Urinary bladder (tissue), 3 donors: ENCODE measurements at regions not wholly inside any gene's neighbourhood (a gene's known extent, or its start where the extent isn't known, plus 50 kb on each side); places are given as distances from the start of the nearest gene placed in this dataset.
"Not testable (repeated sequence)": the region's sequence is repeated elsewhere in the genome, so short reads cannot be mapped to it uniquely, and the experiment has no call there.

Experiments
- DNase-seq: peaks from one replicate; pipeline ENCODE4 v3.0.0-alpha.2; 2015; ENCODE audit errors: extremely low spot score
- H3K27ac ChIP-seq: one replicate; pipeline ENCODE4 v1.5.1; 2013; ENCODE audit warnings: low read depth, mild to moderate bottlenecking, moderate library complexity
- H3K36me3 ChIP-seq: one replicate; pipeline ENCODE4 v1.6.1; 2013; ENCODE audit warnings: mild to moderate bottlenecking, moderate library complexity; ENCODE audit not compliant: insufficient read depth
- H3K4me1 ChIP-seq: one replicate; pipeline ENCODE4 v1.6.1; 2013; ENCODE audit warnings: mild to moderate bottlenecking, moderate library complexity; ENCODE audit not compliant: insufficient read depth
- H3K4me3 ChIP-seq: one replicate; pipeline ENCODE4 v1.5.1; 2013; ENCODE audit warnings: low read depth, low read length
- WGBS: extraction: QIAGEN DNeasy Blood & Tissue Kit; methylation state at CpG from one replicate; pipeline ENCODE4 v1.1.7; 2013; 5-methylcytosine and 5-hydroxymethylcytosine counted together
- donor health status: healthy with polysubstance abuse.
- donor health status: healthy.

GRCh38 chr10:64690194-64690593 lies 1169.0 kb downstream of the REEP3 start:
- WGBS = 66% methylated on average over 3 of the region's 3 CpGs
- Histone ChIP-seq H3K4me3 (no peak overlapping the region), H3K4me1 (no peaks in the 10 kb centered on the region), H3K36me3 (no peaks in the 10 kb centered on the region), H3K27ac (no peak overlapping the region)
- no peak for DNase-seq

DNA sequence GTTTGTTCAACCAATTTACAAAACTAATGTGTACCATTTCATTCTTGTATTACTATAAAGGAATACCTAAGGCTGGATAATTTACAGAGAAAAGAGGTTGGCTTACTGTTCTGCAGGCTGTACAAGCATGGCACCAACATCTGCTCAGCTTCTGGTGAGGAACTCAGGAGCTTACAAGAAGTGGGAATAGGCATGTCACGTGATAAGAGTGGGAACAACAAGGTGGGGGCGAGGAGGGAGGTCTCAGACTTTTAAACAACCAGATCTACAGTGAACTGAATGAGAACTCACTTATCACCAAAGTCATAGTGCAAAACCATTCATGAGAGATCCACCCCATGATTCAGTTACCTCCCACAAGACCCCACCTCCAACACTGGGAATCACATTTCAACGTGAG lies 1178.0 kb downstream of the REEP3 start:
- no peak for DNase-seq
- H3K27ac ChIP-seq = no peak overlapping the region
- WGBS = 53% methylated on average over 3 of the region's 3 CpGs
- no peaks in the 10 kb centered on the region for H3K4me1 ChIP-seq
- no peaks in the 10 kb centered on the region for H3K36me3 ChIP-seq
- no peak overlapping the region for H3K4me3 ChIP-seq

- WGBS = 70% methylated on average over 3 of the region's 3 CpGs
These were observed 1180.9 kb downstream of the REEP3 start for GRCh38 chr10:64702086-64702485.

GRCh38 chr10:64708884-64709681 lies 1187.9 kb downstream of the REEP3 start:
- no peak for DNase-seq
- H3K4me3 ChIP-seq = no peak overlapping the region
- WGBS = 81% methylated on average over 3 of the region's 3 CpGs
- no peaks in the 10 kb centered on the region for H3K36me3 ChIP-seq
- H3K4me1 ChIP-seq = no peaks in the 10 kb centered on the region
- H3K27ac ChIP-seq = no peak overlapping the region

More at GRCh38 chr10:64702086-64702485, 1180.9 kb downstream of the REEP3 start:
- not testable (repeated sequence) for H3K27ac ChIP-seq, H3K4me3 ChIP-seq, H3K36me3 ChIP-seq, DNase-seq, H3K4me1 ChIP-seq

DNA sequence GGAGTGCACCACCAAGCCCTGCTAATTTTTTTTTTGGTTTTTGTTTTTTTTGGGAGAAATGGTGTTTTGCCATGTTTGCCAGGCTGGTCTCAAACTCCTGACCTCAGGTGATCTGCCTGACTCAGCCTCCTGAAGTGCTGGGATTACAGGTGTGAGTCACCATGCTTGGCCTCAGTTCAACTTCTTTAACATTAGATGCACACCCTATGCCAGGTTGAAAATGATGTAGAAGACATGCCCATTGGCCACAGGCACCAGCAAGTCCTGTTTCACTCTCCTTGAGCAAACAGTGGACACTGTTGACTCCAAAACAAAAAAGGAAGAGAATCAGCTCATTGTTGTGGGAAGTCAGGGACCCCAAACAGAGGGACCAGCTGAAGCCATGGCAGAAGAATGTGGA lies 1205.3 kb downstream of the REEP3 start:
- Histone ChIP-seq H3K4me1 (no peaks in the 10 kb centered on the region), H3K36me3 (no peaks in the 10 kb centered on the region), H3K4me3 (no peak overlapping the region), H3K27ac (no peak overlapping the region)
- no peak for DNase-seq

DNA sequence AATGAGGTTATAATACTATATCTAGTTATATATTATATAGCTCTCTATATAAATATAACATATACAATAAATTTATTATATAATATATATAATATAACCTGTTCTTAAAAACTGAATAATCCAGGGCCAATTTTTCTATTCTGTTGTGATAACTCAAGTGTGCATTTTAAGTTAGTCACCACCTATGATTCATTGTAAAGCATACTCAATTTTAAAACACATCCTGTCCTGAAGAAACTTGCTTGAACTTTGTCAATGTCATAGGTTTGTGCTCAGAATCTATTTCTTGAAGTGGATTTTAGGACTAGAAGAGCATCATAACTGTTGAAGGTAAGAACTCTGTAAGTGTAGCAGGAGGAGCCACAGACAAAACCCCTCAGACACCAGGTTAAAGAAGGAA lies 1209.8 kb downstream of the REEP3 start:
- Histone ChIP-seq H3K4me1 (no peaks in the 10 kb centered on the region), H3K36me3 (no peaks in the 10 kb centered on the region), H3K4me3 (no peak overlapping the region), H3K27ac (no peak overlapping the region)
- no peak for DNase-seq

- no peak for DNase-seq
- Histone ChIP-seq H3K36me3 (no peaks in the 10 kb centered on the region), H3K27ac (no peak overlapping the region), H3K4me1 (no peaks in the 10 kb centered on the region), H3K4me3 (no peak overlapping the region)
- 71% methylated on average over 8 of the region's 8 CpGs for WGBS
These were observed 1211.3 kb downstream of the REEP3 start for GRCh38 chr10:64732372-64732957.

GRCh38 chr10:64733980-64734379 lies 1212.8 kb downstream of the REEP3 start:
- Histone ChIP-seq H3K27ac (no peak overlapping the region), H3K4me3 (no peak overlapping the region), H3K4me1 (no peaks in the 10 kb centered on the region), H3K36me3 (no peaks in the 10 kb centered on the region)
- DNase-seq = no peak

DNA sequence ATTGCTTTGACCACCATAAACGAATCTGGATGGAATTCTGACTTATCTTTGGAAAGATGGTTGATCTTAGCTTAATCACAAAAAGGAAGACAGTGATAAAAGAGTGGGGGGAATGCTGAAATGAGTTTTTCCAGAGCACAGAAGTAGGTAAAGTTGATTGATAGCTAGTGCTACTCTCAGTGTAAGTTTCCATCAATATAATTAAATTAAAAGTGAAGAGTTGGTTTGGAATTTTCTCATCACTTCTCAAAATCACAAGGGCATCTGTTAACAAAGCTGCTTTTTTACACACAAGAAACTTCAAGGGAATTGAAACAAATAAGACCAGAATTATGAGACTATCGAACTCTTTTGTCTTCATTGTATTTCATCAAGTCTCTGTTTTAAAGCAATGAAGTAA lies 1217.3 kb downstream of the REEP3 start:
- Histone ChIP-seq H3K4me3 (no peak overlapping the region), H3K36me3 (no peaks in the 10 kb centered on the region), H3K27ac (no peak overlapping the region), H3K4me1 (no peaks in the 10 kb centered on the region)
- 61% methylated on average over 2 of the region's 2 CpGs for WGBS
- no peak for DNase-seq

DNA sequence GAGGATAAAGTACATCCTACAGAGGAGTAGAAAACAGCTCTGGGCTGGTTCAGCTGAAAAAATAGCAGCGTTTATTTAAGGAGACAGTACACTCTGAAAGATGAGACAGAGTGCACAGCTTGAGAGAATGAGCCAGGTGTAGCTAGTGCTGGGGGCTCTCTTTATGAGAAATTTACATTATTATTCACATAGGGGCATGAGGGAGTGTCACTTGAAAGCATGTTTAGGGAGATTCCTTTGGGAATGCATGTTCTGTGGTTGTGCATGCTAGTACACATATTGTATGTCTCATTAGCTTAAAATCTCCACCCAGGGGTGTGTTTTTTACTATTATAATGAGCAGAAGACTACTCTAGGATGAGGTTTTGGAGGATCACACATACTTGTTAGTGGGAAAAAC lies 1224.4 kb downstream of the REEP3 start:
- Histone ChIP-seq H3K36me3 (no peaks in the 10 kb centered on the region), H3K4me1 (no peaks in the 10 kb centered on the region), H3K4me3 (no peak overlapping the region), H3K27ac (no peak overlapping the region)
- 40% methylated on average over 1 of the region's 1 CpG for WGBS
- DNase-seq = no peak

DNA sequence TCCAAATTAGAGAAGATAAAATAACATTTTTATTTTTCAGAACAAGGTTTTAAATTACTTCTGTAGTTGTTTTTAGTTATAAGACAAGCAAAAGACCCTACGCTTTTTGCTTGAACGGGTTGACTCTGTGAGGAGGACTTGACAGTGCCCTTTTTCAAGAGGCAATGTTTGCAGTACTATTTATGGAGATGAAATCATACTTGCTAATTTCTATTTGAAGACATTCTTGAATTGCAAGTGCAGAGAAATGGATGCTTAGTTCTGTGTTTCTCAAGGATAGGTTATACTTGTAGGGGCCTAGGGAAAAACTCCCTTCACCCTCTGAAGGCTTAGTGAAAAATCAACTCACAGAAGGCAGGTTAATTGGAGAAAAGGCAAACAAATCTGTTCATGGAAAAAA lies 1229.5 kb downstream of the REEP3 start:
- WGBS = 89% methylated on average over 2 of the region's 2 CpGs
- DNase-seq = no peak
- H3K4me1 ChIP-seq = no peaks in the 10 kb centered on the region

GRCh38 chr10:64753516-64753915 lies 1232.3 kb downstream of the REEP3 start:
- 64% methylated on average over 2 of the region's 2 CpGs for WGBS
- Histone ChIP-seq H3K36me3 (no peaks in the 10 kb centered on the region), H3K4me1 (no peaks in the 10 kb centered on the region), H3K27ac (no peak overlapping the region), H3K4me3 (no peak overlapping the region)
- DNase-seq = no peak

More for the DNA sequence above, 1229.5 kb downstream of the REEP3 start:
- Histone ChIP-seq H3K36me3 (no peaks in the 10 kb centered on the region), H3K4me3 (no peak overlapping the region), H3K27ac (no peak overlapping the region)

DNA sequence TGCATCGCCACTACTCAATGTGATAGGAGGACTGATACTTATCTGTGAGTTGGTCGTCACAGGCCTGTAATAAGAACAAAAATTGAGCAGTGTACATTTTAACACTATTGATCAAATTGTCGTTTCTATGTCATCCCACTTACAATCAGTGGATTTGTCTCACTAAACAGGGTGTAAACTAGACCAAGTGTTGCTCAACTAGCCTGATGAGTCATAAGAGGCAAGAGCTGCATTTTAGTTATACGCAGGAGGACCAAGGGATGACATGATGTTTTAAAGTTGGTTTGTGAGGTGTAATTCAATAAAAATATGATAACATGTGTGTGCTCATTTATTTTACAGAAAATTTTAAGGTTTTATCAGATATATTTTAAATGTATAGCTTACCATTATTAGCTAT lies 1239.2 kb downstream of the REEP3 start:
- H3K4me1 ChIP-seq = no peaks in the 10 kb centered on the region
- H3K36me3 ChIP-seq = no peaks in the 10 kb centered on the region
- no peak for DNase-seq
- 76% methylated on average over 4 of the region's 4 CpGs for WGBS
- H3K27ac ChIP-seq = no peak overlapping the region
- H3K4me3 ChIP-seq = no peak overlapping the region

GRCh38 chr10:64762861-64763260 lies 1241.7 kb downstream of the REEP3 start:
- no peaks in the 10 kb centered on the region for H3K36me3 ChIP-seq
- DNase-seq = no peak
- no peaks in the 10 kb centered on the region for H3K4me1 ChIP-seq
- H3K27ac ChIP-seq = no peak overlapping the region
- WGBS = 75% methylated on average over 4 of the region's 4 CpGs
- no peak overlapping the region for H3K4me3 ChIP-seq
